ENCODE measurements at regions not wholly inside any gene's neighbourhood (a gene's known extent, or its start where the extent isn't known, plus 50 kb on each side); places are given as distances from the start of the nearest gene placed in this dataset.
"Not testable (repeated sequence)": the region's sequence is repeated elsewhere in the genome, so short reads cannot be mapped to it uniquely, and the experiment has no call there.

DNA sequence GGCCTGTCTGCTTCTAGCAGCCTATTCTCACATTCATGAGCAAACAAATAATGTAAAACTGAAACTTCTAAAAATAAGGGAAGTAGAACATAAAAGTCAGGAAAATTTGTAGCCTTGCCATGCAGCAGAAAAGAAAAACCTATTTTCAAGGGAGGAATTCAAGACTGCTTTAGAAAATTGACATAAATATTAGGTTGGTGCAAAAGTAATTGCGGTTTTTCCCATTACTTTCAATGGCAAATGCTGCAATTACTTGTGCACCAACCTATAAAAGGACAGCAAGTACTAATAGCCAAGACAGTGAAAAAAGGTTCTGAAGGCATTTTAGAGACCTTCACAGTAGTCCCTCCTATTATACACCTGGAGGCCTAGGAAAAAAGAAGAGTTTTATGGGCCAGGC lies 457.8 kb downstream of the KLHL4 start:
- in situ Hi-C loops (cut with MboI; ENCODE audit: low pct_unique_long_range_greater_than_20kb in 2 of 9, low sequenced_read_pairs in 9 of 9, unreplicated experiment in 9 of 9): no loop called here
- no peak overlapping the region for H3K27ac ChIP-seq
- no peaks in the 10 kb centered on the region for H3K4me1 ChIP-seq (replicated peaks in 1 of 2)
- ATAC-seq (replicated peaks in 6 of 8): no peak
- WGBS, 10 experiments: 38 to 100% (median 92%) methylated on average over 1 of the region's 1 CpG; no CpG with 5 or more reads in 6 of the 10 experiments
- no peak overlapping the region for H3K4me3 ChIP-seq

DNA sequence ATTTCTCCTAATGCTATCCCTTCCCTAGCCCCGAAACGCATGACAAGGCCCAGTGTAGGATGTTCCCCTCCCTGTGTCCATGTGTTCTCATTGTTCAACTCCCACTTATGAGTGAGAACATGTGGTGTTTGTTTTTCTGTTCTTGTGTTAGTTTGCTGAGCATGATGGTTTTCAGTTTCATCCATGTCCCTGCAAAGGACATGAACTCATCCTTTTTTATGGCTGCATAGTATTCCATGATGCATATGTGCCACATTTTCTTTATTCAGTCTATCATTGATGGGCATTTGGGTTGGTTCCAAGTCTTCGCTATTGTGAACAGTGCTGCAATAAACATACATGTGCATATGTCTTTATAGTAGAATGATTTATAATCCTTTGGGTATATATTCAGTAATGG lies 490.3 kb downstream of the KLHL4 start:
- WGBS, 10 experiments: 0 to 100% methylated on average over 2 of the region's 3 CpGs; no CpG with 5 or more reads in 8 of the 10 experiments
- in situ Hi-C loops (cut with MboI; ENCODE audit: low pct_unique_long_range_greater_than_20kb in 2 of 9, low sequenced_read_pairs in 9 of 9, unreplicated experiment in 9 of 9); H3K4me3 ChIP-seq: not testable (repeated sequence)

GRCh38 chrX:88024022-88024421 lies 506.4 kb downstream of the KLHL4 start:
- ATAC-seq (replicated peaks in 6 of 8): no peak
- in situ Hi-C loops (cut with MboI; ENCODE audit: low pct_unique_long_range_greater_than_20kb in 2 of 9, low sequenced_read_pairs in 9 of 9, unreplicated experiment in 9 of 9): no loop called here
- H3K27ac ChIP-seq: no peak overlapping the region
- no peaks in the 10 kb centered on the region for H3K4me1 ChIP-seq (replicated peaks in 1 of 2)
- H3K4me3 ChIP-seq: no peak overlapping the region
- WGBS, 10 experiments: 21 to 100% (median 60%) methylated on average over 1 to 3 of the region's 3 CpGs; no CpG with 5 or more reads in 2 of the 10 experiments

More for the DNA sequence above, 490.3 kb downstream of the KLHL4 start:
- not testable (repeated sequence) for H3K4me1 ChIP-seq (replicated peaks in 1 of 2); H3K27ac ChIP-seq; ATAC-seq (replicated peaks in 6 of 8)

GRCh38 chrX:88072339-88073030 lies 554.9 kb downstream of the KLHL4 start:
- in situ Hi-C loops (cut with MboI; ENCODE audit: low pct_unique_long_range_greater_than_20kb in 2 of 9, low sequenced_read_pairs in 9 of 9, unreplicated experiment in 9 of 9): no loop called here
- Histone ChIP-seq H3K4me3 (no peak overlapping the region), H3K4me1 (replicated peaks in 1 of 2) (no peaks in the 10 kb centered on the region), H3K27ac (no peak overlapping the region)
- 0 to 100% (median 84%) methylated on average over 1 to 2 of the region's 2 CpGs; no CpG with 5 or more reads in 3 of the 10 experiments for WGBS, 10 experiments
- no peak for ATAC-seq (replicated peaks in 6 of 8)

GRCh38 chrX:88101968-88102367 lies 584.4 kb downstream of the KLHL4 start:
- in situ Hi-C loops (cut with MboI; ENCODE audit: low pct_unique_long_range_greater_than_20kb in 2 of 9, low sequenced_read_pairs in 9 of 9, unreplicated experiment in 9 of 9): no loop called here
- ATAC-seq (replicated peaks in 6 of 8): no peak
- Histone ChIP-seq H3K4me3 (no peak overlapping the region), H3K27ac (no peak overlapping the region), H3K4me1 (replicated peaks in 1 of 2) (no peaks in the 10 kb centered on the region)
- WGBS, 10 experiments: 0 to 53% (median 32%) methylated on average over 1 to 2 of the region's 2 CpGs; no CpG with 5 or more reads in 7 of the 10 experiments

DNA sequence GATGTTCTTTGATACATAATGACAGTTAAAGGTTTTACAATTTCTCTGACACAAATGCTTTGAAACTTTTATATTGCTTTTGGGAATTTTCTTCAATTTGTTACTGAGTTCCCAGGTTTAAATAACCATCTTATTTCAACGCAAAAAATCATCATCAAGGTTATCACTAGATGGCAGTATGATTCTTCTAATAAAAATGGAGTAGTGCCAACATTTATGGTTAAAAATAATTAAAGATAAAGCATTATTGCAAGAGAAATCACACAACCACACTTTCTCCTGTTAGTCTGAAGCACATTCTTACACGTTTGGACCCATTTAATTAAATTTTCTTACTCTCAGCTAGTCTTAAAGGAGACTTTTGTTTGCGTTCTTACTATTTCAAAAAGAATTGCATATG lies 611.3 kb upstream of the CPXCR1 start:
- H3K4me1 ChIP-seq (replicated peaks in 1 of 2): no peaks in the 10 kb centered on the region
- H3K27ac ChIP-seq: no peak overlapping the region
- H3K4me3 ChIP-seq: no peak overlapping the region
- in situ Hi-C loops (cut with MboI; ENCODE audit: low pct_unique_long_range_greater_than_20kb in 2 of 9, low sequenced_read_pairs in 9 of 9, unreplicated experiment in 9 of 9): no loop called here
- no peak for ATAC-seq (replicated peaks in 6 of 8)
- WGBS, 10 experiments: 0 to 80% (median 29%) methylated on average over 1 to 3 of the region's 3 CpGs; no CpG with 5 or more reads in 2 of the 10 experiments

GRCh38 chrX:88136328-88136727 lies 610.7 kb upstream of the CPXCR1 start:
- WGBS, 10 experiments: 0 to 100% (median 20%) methylated on average over 1 to 3 of the region's 3 CpGs; no CpG with 5 or more reads in 3 of the 10 experiments
- no peak overlapping the region for H3K27ac ChIP-seq
- ATAC-seq (replicated peaks in 6 of 8): no peak

DNA sequence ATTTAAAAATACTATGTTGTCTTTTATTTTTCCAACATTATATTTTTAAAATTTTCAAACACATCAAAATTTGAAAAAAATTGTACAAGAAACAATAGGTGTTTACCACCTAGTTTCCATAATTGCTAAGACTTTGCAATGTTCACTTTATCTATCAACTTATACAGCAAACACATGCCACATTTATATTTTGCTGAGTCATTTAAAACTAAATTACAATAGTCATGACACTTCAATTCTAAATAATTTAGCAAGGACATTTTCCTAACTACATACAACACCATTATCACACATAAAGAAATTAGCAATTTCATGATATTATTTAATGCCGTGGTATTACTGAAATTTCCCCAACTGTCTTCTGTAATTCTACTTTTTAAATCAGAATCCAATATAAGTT lies 600.4 kb upstream of the CPXCR1 start:
- no peak for ATAC-seq (replicated peaks in 6 of 8)
- Histone ChIP-seq H3K4me3 (no peak overlapping the region), H3K27ac (no peak overlapping the region), H3K4me1 (replicated peaks in 1 of 2) (no peaks in the 10 kb centered on the region)
- in situ Hi-C loops (cut with MboI; ENCODE audit: low pct_unique_long_range_greater_than_20kb in 2 of 9, low sequenced_read_pairs in 9 of 9, unreplicated experiment in 9 of 9): no loop called here
- WGBS, 10 experiments: 22 to 100% (median 94%) methylated on average over 1 of the region's 1 CpG; no CpG with 5 or more reads in 5 of the 10 experiments

More at GRCh38 chrX:88136328-88136727, 610.7 kb upstream of the CPXCR1 start:
- in situ Hi-C loops (cut with MboI; ENCODE audit: low pct_unique_long_range_greater_than_20kb in 2 of 9, low sequenced_read_pairs in 9 of 9, unreplicated experiment in 9 of 9): no loop called here
- H3K4me3 ChIP-seq: no peak overlapping the region
- H3K4me1 ChIP-seq (replicated peaks in 1 of 2): no peaks in the 10 kb centered on the region

DNA sequence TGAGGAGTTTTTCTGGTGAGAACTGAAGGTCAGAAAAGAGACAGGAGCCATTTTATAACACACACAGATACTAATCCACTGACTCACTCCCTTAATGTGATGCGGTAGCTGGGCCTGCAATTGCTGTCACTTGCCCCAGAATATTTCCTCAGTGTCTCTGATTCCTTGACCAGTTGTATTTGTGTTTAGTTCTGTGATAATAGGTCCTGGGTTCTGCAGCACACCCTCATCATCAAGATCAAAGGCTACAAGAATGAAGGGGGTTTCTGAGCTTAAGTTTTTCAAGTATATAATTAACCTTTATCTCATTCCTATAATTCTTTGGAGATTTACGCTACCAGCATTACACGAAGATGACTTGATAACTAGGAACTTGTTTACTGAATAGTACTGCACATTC lies 576.5 kb upstream of the CPXCR1 start:
- Histone ChIP-seq H3K27ac (no peak overlapping the region), H3K4me1 (replicated peaks in 1 of 2) (no peaks in the 10 kb centered on the region), H3K4me3 (no peak overlapping the region)
- ATAC-seq (replicated peaks in 6 of 8): no peak
- in situ Hi-C loops (cut with MboI; ENCODE audit: low pct_unique_long_range_greater_than_20kb in 2 of 9, low sequenced_read_pairs in 9 of 9, unreplicated experiment in 9 of 9): no loop called here
- WGBS, 10 experiments: 7 to 92% (median 83%) methylated on average over 2 to 3 of the region's 3 CpGs; no CpG with 5 or more reads in 4 of the 10 experiments

DNA sequence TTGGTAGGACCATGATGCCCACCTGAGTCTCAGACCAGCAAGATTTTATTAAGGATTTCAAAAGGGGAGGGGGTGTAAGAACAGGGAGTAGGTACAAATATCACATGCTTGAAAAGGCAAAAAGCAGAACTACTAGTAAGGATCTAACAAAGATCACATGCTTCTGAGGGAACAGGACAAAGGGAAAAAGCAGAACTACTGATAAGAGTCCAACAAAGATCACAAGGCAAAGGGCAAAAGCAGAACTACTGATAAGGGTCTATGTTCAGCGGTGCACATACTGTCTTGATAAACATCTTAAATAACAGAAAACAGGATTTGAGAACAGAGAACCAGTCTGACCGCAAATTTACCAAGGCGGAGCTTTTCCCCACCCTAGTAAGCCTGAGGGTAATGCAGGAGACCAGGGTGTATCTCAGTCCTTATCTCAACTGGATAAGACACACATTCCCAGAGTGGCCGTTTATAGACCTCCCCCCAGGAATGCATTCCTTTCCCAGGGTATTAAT lies 573.0 kb upstream of the CPXCR1 start:
- H3K4me3 ChIP-seq; in situ Hi-C loops (cut with MboI; ENCODE audit: low pct_unique_long_range_greater_than_20kb in 2 of 9, low sequenced_read_pairs in 9 of 9, unreplicated experiment in 9 of 9); H3K27ac ChIP-seq; ATAC-seq (replicated peaks in 6 of 8); H3K4me1 ChIP-seq (replicated peaks in 1 of 2): not testable (repeated sequence)
- WGBS, 10 experiments: 0 to 88% (median 60%) methylated on average over 1 to 3 of the region's 4 CpGs; no CpG with 5 or more reads in 7 of the 10 experiments

DNA sequence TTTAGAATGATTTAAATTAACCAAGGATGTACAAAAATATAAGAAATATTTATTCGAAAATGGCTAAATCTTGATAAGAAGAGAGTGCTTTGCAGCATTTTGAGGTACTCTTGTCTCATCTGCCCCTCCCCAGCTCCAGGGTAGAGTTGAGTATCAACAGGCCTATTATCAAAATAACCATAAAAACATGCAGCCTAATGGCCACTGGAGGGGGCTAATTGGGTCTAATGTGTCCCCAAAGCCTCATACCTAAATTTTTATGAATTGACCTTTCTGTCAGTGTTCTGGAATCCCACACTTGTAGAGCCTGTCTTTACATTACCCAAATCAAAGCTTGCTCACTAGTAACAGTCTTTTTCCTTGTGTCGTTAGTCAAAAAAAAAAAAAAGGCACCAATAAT lies 544.9 kb upstream of the CPXCR1 start:
- Histone ChIP-seq H3K4me1 (replicated peaks in 1 of 2) (no peaks in the 10 kb centered on the region), H3K27ac (no peak overlapping the region), H3K4me3 (no peak overlapping the region)
- ATAC-seq (replicated peaks in 6 of 8): no peak
- in situ Hi-C loops (cut with MboI; ENCODE audit: low pct_unique_long_range_greater_than_20kb in 2 of 9, low sequenced_read_pairs in 9 of 9, unreplicated experiment in 9 of 9): no loop called here
- 0 to 85% (median 0%) methylated on average over 1 to 2 of the region's 2 CpGs; no CpG with 5 or more reads in 5 of the 10 experiments for WGBS, 10 experiments

DNA sequence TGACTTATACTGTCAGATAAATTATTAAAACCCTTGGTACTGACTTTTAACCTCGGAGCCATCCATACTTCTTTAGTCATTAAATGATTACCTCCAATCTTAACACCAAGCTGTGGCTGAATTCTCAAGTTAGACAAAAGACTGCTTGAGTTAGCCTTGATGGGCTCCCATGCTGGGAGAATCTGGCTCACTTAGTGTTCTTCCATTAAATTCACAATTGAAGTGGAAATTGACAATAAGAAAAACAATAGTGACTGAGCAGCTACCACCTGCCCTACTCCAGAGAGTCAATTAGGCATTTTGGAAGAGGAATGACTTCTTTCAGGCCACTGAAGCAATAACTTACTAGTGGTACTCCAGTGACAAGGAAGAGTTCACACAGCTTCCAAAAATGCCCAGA lies 503.0 kb upstream of the CPXCR1 start:
- no peak overlapping the region for H3K4me3 ChIP-seq

GRCh38 chrX:88284844-88285243 lies 462.2 kb upstream of the CPXCR1 start:
- 0 to 100% (median 100%) methylated on average over 1 of the region's 1 CpG; no CpG with 5 or more reads in 6 of the 10 experiments for WGBS, 10 experiments
- no peak overlapping the region for H3K4me3 ChIP-seq

More for the DNA sequence above, 503.0 kb upstream of the CPXCR1 start:
- no peaks in the 10 kb centered on the region for H3K4me1 ChIP-seq (replicated peaks in 1 of 2)
- WGBS, 10 experiments: 0 to 22% (median 14%) methylated on average over 1 of the region's 1 CpG; no CpG with 5 or more reads in 5 of the 10 experiments
- H3K27ac ChIP-seq: no peak overlapping the region
- in situ Hi-C loops (cut with MboI; ENCODE audit: low pct_unique_long_range_greater_than_20kb in 2 of 9, low sequenced_read_pairs in 9 of 9, unreplicated experiment in 9 of 9): no loop called here
- no peak for ATAC-seq (replicated peaks in 6 of 8)

More at GRCh38 chrX:88284844-88285243, 462.2 kb upstream of the CPXCR1 start:
- in situ Hi-C loops (cut with MboI; ENCODE audit: low pct_unique_long_range_greater_than_20kb in 2 of 9, low sequenced_read_pairs in 9 of 9, unreplicated experiment in 9 of 9): no loop called here
- Histone ChIP-seq H3K27ac (no peak overlapping the region), H3K4me1 (replicated peaks in 1 of 2) (no peaks in the 10 kb centered on the region)
- no peak for ATAC-seq (replicated peaks in 6 of 8)

Data from motor neuron (in vitro differentiated cells).